ENCODE measurements at regions not wholly inside any gene's neighbourhood (a gene's known extent, or its start where the extent isn't known, plus 50 kb on each side); places are given as distances from the start of the nearest gene placed in this dataset.

DNA sequence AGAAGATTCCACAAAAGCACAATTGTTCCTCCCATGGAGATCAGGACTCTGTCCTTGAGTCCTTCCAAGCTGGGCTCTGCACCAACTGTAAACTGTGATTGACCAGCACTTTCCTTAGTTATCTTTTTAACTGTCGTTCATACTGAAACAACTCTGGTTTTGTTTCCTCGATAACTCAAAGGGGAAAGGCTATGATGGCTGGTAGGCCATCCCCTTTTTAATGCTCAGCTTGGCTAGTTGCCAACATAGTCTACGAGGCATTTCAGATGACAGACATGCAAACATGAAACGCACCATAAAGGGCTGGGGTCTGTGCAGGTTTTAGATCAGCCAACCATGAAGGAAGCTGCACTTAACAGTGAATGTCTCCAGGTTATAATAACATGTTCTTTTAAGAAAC is 497.1 kb upstream of the ARID1B start:
- TF ChIP-seq, protein P1, sequence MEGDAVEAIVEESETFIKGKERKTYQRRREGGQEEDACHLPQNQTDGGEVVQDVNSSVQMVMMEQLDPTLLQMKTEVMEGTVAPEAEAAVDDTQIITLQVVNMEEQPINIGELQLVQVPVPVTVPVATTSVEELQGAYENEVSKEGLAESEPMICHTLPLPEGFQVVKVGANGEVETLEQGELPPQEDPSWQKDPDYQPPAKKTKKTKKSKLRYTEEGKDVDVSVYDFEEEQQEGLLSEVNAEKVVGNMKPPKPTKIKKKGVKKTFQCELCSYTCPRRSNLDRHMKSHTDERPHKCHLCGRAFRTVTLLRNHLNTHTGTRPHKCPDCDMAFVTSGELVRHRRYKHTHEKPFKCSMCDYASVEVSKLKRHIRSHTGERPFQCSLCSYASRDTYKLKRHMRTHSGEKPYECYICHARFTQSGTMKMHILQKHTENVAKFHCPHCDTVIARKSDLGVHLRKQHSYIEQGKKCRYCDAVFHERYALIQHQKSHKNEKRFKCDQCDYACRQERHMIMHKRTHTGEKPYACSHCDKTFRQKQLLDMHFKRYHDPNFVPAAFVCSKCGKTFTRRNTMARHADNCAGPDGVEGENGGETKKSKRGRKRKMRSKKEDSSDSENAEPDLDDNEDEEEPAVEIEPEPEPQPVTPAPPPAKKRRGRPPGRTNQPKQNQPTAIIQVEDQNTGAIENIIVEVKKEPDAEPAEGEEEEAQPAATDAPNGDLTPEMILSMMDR (IDR thresholded peaks at IDR 0.05), result no peak
- TF ChIP-seq POLR2A (IDR thresholded peaks at IDR 0.05) (no peak), POLR2AphosphoS5 (IDR thresholded peaks at IDR 0.05) (no peak)
